DND-41 (cell line): ENCODE measurements at regions not wholly inside any gene's neighbourhood (a gene's known extent, or its start where the extent isn't known, plus 50 kb on each side); places are given as distances from the start of the nearest gene placed in this dataset.

Source experiments
- ATAC-seq: fragments of 200-7000 bp; cut with Tn5 transposase; 3 replicates; pipeline ENCODE4 v1.9.1; 2021; ENCODE audit warnings: low read depth; ENCODE audit not compliant: insufficient read depth
- DNase-seq: peaks from one replicate; pipeline ENCODE4 v3.0.0-alpha.2; 2020
- H2AFZ ChIP-seq: 2 replicates; pipeline ENCODE4 v1.6.0; 2012; ENCODE audit warnings: low read depth, low read length
- H3K27ac ChIP-seq: 2 replicates; pipeline ENCODE4 v1.5.1; 2012; ENCODE audit warnings: low read length, inconsistent platforms
- H3K27me3 ChIP-seq: fragments of 200-600 bp; sonication (generic); 2 replicates; pipeline ENCODE4 v1.6.0; 2012; ENCODE audit warnings: low read length, mild to moderate bottlenecking, inconsistent platforms; ENCODE audit not compliant: insufficient read depth, poor library complexity
- H3K36me3 ChIP-seq: 2 replicates; pipeline ENCODE4 v1.5.1; 2012; ENCODE audit warnings: low read length, inconsistent platforms; ENCODE audit not compliant: insufficient read depth
- H3K4me1 ChIP-seq: 2 replicates; pipeline ENCODE4 v1.5.1; 2012; ENCODE audit warnings: mild to moderate bottlenecking, low read length; ENCODE audit not compliant: insufficient read depth
- H3K4me2 ChIP-seq: 2 replicates; pipeline ENCODE4 v1.6.0; 2012; ENCODE audit warnings: mild to moderate bottlenecking, moderate library complexity, low read length, inconsistent platforms; ENCODE audit not compliant: insufficient read depth
- H3K4me3 ChIP-seq, 2 experiments: fragments of 200-600 bp in 1 of 2; shearing (Covaris generic) in 1 of 2; 2 replicates each; pipeline ENCODE4 v1.5.1; 2012 to 2016; ENCODE audit warnings: inconsistent platforms in 2 of 2, low read length in 2 of 2, mild to moderate bottlenecking in 2 of 2, low read depth in 1 of 2, moderate library complexity in 1 of 2
- H3K79me2 ChIP-seq: 2 replicates; pipeline ENCODE4 v1.6.0; 2012; ENCODE audit warnings: low read length, inconsistent platforms; ENCODE audit not compliant: insufficient read depth
- H3K9ac ChIP-seq: 2 replicates; pipeline ENCODE4 v1.6.0; 2012; ENCODE audit warnings: low read depth, mild to moderate bottlenecking, inconsistent platforms, low read length, moderate library complexity
- H3K9me3 ChIP-seq: 2 replicates; pipeline ENCODE4 v1.5.1; 2012; ENCODE audit warnings: low read length, moderate library complexity, mild to moderate bottlenecking, inconsistent platforms; ENCODE audit not compliant: insufficient read depth, severe bottlenecking
- H4K20me1 ChIP-seq: 2 replicates; pipeline ENCODE4 v1.6.0; 2012; ENCODE audit warnings: low read length; ENCODE audit not compliant: insufficient read depth
- EZH2 ChIP-seq: IDR thresholded peaks from 3 replicates; pipeline ENCODE4 v1.6.1; 2012; ENCODE audit warnings: borderline replicate concordance, low read depth, mild to moderate bottlenecking, moderate library complexity, low read length, inconsistent platforms; ENCODE audit not compliant: severe bottlenecking
- TF ChIP-seq, protein P1 (sequence below): IDR thresholded peaks from 2 replicates; pipeline ENCODE4 v1.5.1; 2012; ENCODE audit warnings: borderline replicate concordance, low read length, moderate library complexity, mild to moderate bottlenecking; ENCODE audit not compliant: poor library complexity, severe bottlenecking; ENCODE audit errors: extremely low read depth

DNA sequence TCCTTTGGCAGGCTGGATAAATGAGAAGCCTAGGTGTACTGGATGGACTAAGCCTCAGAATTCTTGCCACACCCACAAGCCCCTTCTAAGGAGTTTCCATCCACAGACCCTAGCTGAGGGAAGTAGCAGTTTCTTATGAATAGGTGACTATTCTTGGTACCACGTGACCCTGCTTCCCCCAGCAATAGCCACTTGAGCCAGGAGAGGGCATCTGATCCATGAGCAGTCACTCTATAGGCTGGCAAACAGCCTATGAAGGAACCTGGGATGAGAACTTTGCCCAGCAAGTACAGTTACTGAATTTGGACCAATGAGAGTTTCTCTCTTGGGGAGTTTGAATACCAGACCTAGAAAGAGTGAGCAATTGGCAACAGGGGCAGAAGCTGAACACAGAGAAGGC lies 84.0 kb downstream of the RTL9 start:
- Histone ChIP-seq H3K4me2 (no peak overlapping the region), H3K27ac (no peak overlapping the region), H3K4me1 (no peaks in the 10 kb centered on the region), H3K27me3 (peaks cover 3% of the 10 kb centered on the region), H4K20me1 (no peaks in the 10 kb centered on the region), H3K4me3 (no peak overlapping the region), H3K36me3 (no peaks in the 10 kb centered on the region), H3K9ac (no peak overlapping the region), H2AFZ (no peak overlapping the region), H3K9me3 (no peaks in the 10 kb centered on the region), H3K79me2 (no peaks in the 10 kb centered on the region)
- ATAC-seq (peak; percentile 62; the same call in 2 of the 3 replicates), DNase-seq (peak; percentile 7)
- TF ChIP-seq, protein P1, sequence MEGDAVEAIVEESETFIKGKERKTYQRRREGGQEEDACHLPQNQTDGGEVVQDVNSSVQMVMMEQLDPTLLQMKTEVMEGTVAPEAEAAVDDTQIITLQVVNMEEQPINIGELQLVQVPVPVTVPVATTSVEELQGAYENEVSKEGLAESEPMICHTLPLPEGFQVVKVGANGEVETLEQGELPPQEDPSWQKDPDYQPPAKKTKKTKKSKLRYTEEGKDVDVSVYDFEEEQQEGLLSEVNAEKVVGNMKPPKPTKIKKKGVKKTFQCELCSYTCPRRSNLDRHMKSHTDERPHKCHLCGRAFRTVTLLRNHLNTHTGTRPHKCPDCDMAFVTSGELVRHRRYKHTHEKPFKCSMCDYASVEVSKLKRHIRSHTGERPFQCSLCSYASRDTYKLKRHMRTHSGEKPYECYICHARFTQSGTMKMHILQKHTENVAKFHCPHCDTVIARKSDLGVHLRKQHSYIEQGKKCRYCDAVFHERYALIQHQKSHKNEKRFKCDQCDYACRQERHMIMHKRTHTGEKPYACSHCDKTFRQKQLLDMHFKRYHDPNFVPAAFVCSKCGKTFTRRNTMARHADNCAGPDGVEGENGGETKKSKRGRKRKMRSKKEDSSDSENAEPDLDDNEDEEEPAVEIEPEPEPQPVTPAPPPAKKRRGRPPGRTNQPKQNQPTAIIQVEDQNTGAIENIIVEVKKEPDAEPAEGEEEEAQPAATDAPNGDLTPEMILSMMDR: peak; percentile 32
- no peak for TF ChIP-seq EZH2

DNA sequence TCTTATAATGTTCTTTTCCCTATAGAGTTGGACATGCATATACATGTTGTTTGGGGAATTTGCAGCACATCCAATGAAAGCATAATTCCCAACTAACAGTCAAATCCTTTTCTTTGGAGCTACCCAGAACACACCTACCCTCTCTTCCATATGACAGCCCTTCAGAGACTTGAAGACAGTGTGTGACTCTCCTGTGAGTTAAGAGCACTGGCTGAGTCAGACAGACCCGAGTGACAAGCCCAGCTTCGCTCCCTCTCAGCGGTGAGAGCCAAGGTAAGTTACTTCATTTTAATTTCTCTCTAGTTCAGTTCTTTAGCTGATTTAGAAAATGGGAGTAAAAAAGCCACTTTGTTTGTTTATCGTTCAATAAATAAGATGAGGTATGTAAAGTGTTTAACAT lies 86.3 kb downstream of the RTL9 start:
- no peak overlapping the region for H3K9ac ChIP-seq
- no peak overlapping the region for H3K4me3 ChIP-seq
- TF ChIP-seq EZH2: no peak
- TF ChIP-seq, protein P1: no peak
- no peaks in the 10 kb centered on the region for H3K36me3 ChIP-seq
- no peak for ATAC-seq
- H3K79me2 ChIP-seq: no peaks in the 10 kb centered on the region
- H2AFZ ChIP-seq: no peak overlapping the region
- H3K4me2 ChIP-seq: no peak overlapping the region
- H3K27ac ChIP-seq: no peak overlapping the region
- H4K20me1 ChIP-seq: no peaks in the 10 kb centered on the region
- no peaks in the 10 kb centered on the region for H3K9me3 ChIP-seq
- no peaks in the 10 kb centered on the region for H3K4me1 ChIP-seq
- H3K27me3 ChIP-seq: peaks cover 3% of the 10 kb centered on the region
- no peak for DNase-seq

DNA sequence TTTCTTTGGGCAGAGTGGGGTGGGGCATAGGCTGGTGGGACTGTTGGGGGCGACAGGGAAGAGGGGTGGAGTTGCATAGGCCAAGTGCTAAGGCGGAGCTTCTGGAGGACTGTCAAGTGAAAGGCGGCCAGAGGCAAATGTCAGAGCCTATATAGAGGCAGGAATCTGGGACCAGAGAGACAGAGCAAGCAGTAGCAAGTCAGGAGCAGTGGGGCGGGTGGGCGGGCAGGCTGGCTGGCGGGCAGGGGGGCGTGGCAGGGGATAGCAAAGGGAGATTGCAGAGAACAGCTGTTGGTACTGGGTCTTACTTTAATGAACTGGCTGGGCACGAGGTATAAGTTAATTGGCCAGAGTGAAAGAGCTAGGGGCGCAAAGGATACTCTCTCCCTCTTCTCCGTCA lies 89.8 kb downstream of the RTL9 start:
- H3K27me3 ChIP-seq: peaks cover 3% of the 10 kb centered on the region
- TF ChIP-seq, protein P1: no peak
- TF ChIP-seq EZH2: no peak

DNA sequence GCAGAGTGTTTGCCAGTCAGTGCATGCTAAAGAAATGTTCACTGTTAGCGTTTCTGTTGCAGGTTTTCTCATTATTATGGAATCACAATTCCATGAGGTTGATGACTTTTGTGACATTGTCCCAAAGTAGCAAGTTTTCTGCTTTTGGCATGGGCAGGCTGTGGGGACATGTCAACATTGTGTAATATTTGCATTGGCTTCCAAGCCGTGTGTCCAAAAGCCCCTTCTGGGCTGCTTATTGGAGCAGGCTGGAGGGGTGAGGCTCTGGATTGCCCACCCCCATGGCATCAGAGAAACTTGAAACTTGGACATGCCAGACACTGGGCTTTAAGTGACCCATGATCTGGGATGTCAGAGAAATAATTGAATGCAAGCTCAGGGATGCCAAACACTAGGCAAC lies 90.7 kb downstream of the RTL9 start:
- H3K79me2 ChIP-seq: no peaks in the 10 kb centered on the region
- no peak for ATAC-seq
- no peaks in the 10 kb centered on the region for H4K20me1 ChIP-seq
- H3K9ac ChIP-seq: no peak overlapping the region
- no peak overlapping the region for H3K4me3 ChIP-seq
- no peaks in the 10 kb centered on the region for H3K36me3 ChIP-seq
- peaks cover 3% of the 10 kb centered on the region for H3K27me3 ChIP-seq
- H3K27ac ChIP-seq: no peak overlapping the region
- H2AFZ ChIP-seq: no peak overlapping the region
- H3K4me2 ChIP-seq: no peak overlapping the region
- TF ChIP-seq EZH2: no peak
- TF ChIP-seq, protein P1: no peak
- no peaks in the 10 kb centered on the region for H3K9me3 ChIP-seq
- no peaks in the 10 kb centered on the region for H3K4me1 ChIP-seq
- no peak for DNase-seq

More for the DNA sequence above, 89.8 kb downstream of the RTL9 start:
- Histone ChIP-seq H4K20me1 (no peaks in the 10 kb centered on the region), H3K36me3 (no peaks in the 10 kb centered on the region), H3K4me1 (no peaks in the 10 kb centered on the region), H3K9ac (no peak overlapping the region), H2AFZ (no peak overlapping the region), H3K4me3 (no peak overlapping the region), H3K79me2 (no peaks in the 10 kb centered on the region), H3K9me3 (no peaks in the 10 kb centered on the region), H3K27ac (no peak overlapping the region), H3K4me2 (no peak overlapping the region)
- no peak for DNase-seq
- ATAC-seq: no peak
